ENCODE measurements at regions not wholly inside any gene's neighbourhood (a gene's known extent, or its start where the extent isn't known, plus 50 kb on each side); places are given as distances from the start of the nearest gene placed in this dataset.

GRCh38 chrX:148363471-148364235, 136.8 kb upstream of the AFF2 start:
- TF ChIP-seq CTCF (IDR thresholded peaks at IDR 0.05) (no peak), POLR2A (IDR thresholded peaks at IDR 0.05) (no peak)
